Endothelial cell of umbilical vein (primary cell): ENCODE measurements at regions not wholly inside any gene's neighbourhood (a gene's known extent, or its start where the extent isn't known, plus 50 kb on each side); places are given as distances from the start of the nearest gene placed in this dataset.

Experiments
- EZH2 ChIP-seq: IDR thresholded peaks from 2 replicates; pipeline ENCODE4 v1.6.1; 2012; ENCODE audit warnings: borderline replicate concordance, low read depth, mild to moderate bottlenecking, moderate library complexity, low read length, inconsistent platforms; ENCODE audit not compliant: severe bottlenecking
- POLR2A ChIP-seq: IDR thresholded peaks from 2 replicates; pipeline ENCODE4 v1.6.1; 2012; ENCODE audit warnings: low read depth, mild to moderate bottlenecking, control low read depth, low read length
- TF ChIP-seq, protein P1 (sequence below), 2 donors: IDR thresholded peaks; 1 replicate in 1 of 2; 2 replicates in 1 of 2; pipeline ENCODE4 v1.5.1; 2011; ENCODE audit warnings: low read length in 2 of 2, mild to moderate bottlenecking in 2 of 2, moderate library complexity in 2 of 2, control low read depth in 1 of 2, inconsistent platforms in 1 of 2, low read depth in 1 of 2; ENCODE audit not compliant: insufficient read depth in 1 of 2; ENCODE audit errors: extremely low read depth in 1 of 2

GRCh38 chr3:76731471-76731870 is 308.4 kb upstream of the ROBO2 start:
- TF ChIP-seq EZH2 (no peak), POLR2A (no peak)
- TF ChIP-seq, protein P1, sequence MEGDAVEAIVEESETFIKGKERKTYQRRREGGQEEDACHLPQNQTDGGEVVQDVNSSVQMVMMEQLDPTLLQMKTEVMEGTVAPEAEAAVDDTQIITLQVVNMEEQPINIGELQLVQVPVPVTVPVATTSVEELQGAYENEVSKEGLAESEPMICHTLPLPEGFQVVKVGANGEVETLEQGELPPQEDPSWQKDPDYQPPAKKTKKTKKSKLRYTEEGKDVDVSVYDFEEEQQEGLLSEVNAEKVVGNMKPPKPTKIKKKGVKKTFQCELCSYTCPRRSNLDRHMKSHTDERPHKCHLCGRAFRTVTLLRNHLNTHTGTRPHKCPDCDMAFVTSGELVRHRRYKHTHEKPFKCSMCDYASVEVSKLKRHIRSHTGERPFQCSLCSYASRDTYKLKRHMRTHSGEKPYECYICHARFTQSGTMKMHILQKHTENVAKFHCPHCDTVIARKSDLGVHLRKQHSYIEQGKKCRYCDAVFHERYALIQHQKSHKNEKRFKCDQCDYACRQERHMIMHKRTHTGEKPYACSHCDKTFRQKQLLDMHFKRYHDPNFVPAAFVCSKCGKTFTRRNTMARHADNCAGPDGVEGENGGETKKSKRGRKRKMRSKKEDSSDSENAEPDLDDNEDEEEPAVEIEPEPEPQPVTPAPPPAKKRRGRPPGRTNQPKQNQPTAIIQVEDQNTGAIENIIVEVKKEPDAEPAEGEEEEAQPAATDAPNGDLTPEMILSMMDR (IDR thresholded peaks at IDR 0.05; ENCODE audit: extremely low read depth in 1 of 2, insufficient read depth in 1 of 2, low read depth in 1 of 2, low read length in 2 of 2), result no peak
